ENCODE measurements at regions not wholly inside any gene's neighbourhood (a gene's known extent, or its start where the extent isn't known, plus 50 kb on each side); places are given as distances from the start of the nearest gene placed in this dataset.
"Not testable (repeated sequence)": the region's sequence is repeated elsewhere in the genome, so short reads cannot be mapped to it uniquely, and the experiment has no call there.

DNA sequence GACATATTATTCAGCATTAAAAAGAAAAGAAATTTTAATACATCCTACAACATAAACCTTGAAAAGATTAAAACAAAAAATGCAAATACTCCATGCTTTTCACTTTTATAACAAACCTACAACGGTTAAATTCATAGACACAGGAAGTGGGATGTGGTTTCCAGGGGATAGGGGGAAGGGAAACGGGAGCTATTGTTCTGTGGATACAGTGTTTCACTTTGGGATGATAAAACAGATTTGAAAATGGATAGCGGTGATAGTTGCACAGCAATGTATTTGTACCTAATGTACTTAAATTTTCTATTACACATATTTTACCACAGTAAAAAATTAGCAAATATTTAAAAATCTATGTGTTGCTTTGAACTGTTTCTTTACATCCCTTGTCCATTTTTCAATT is 368.0 kb downstream of the CDY2B start:
- H3K27ac ChIP-seq = not testable (repeated sequence)

- H3K27ac ChIP-seq = not testable (repeated sequence)
Observed at GRCh38 chrY:17511476-17511875, 368.5 kb downstream of the CDY2B start.

- not testable (repeated sequence) for H3K27ac ChIP-seq
Observed at GRCh38 chrY:17505834-17506233, 374.2 kb downstream of the CDY2B start.

- not testable (repeated sequence) for H3K27ac ChIP-seq
Observed at GRCh38 chrY:17484763-17485162, 395.3 kb downstream of the CDY2B start.

- not testable (repeated sequence) for H3K27ac ChIP-seq
Observed at GRCh38 chrY:17484157-17484556, 395.9 kb downstream of the CDY2B start.

GRCh38 chrY:17481389-17482022 is 398.5 kb downstream of the CDY2B start:
- H3K27ac ChIP-seq = not testable (repeated sequence)

DNA sequence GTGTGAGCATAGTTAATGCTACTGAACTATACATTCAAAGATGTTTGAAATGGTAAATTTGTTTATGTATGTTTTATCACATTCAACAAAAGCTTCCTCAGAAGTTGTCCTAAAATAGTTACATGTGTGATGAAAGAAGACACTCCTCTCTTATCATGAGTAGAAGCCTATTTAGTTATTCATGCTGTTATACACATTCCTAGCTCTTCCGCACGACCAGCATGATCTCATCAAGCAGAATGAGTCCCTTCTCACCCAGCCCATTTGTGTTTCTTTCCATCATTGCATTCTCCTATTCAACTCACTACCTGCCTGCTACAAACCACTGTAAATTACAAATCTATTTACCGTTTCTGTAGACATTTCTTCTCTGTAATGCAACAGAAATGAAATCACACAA is 408.0 kb downstream of the CDY2B start:
- not testable (repeated sequence) for H3K27ac ChIP-seq

DNA sequence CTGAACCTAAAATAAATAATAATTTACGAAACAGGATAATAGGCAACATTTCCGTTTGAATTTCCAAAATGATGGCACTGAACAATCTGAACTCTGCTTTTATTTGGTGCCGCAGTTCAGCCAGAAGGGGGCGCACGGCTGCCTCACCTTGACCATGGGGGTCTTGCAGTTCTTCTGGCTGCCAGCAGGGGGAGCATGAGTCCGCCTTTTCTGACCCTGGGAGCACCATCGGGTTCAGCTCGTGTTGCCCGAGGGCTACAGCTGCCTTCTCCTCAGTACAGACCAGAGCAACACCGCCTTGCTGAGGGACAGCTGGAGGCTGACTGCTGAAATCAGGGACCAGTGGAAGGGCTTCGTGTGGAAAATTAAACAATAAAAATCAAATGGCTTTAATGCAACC is 420.3 kb downstream of the CDY2B start:
- H3K27ac ChIP-seq = not testable (repeated sequence)

GRCh38 chrY:17430570-17431166 is 449.4 kb downstream of the CDY2B start:
- no peak overlapping the region for H3K27ac ChIP-seq
- TF ChIP-seq CTCF (conservative IDR thresholded peaks at IDR 0.05) = peak; percentile 73

GRCh38 chrY:17398336-17399072 is 481.5 kb downstream of the CDY2B start:
- no peak for TF ChIP-seq CTCF (conservative IDR thresholded peaks at IDR 0.05)
- H3K27ac ChIP-seq = no peak overlapping the region

DNA sequence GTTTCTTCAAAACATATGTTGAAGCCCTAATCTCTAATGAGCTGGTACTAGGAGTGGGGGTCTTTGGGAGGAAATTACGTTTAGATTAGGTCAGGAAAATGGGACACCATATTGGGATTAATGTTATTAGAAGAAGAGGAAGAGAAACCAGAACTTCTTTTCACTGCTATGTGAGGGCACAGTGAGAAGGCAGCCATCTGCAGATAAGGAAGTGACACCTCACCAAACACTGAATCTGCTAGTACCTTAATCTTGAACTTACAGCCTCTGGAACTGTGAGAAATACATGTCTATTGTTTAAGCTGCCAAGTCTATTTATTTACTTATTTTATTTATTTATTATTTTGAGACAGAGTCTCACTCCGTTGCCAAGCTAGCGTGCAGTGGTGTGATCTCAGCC is 482.4 kb downstream of the CDY2B start:
- no peak for TF ChIP-seq CTCF (conservative IDR thresholded peaks at IDR 0.05)
- H3K27ac ChIP-seq = no peak overlapping the region

GRCh38 chrY:17381431-17382070 is 498.5 kb downstream of the CDY2B start:
- TF ChIP-seq CTCF (conservative IDR thresholded peaks at IDR 0.05) = no peak
- no peak overlapping the region for H3K27ac ChIP-seq

All from VCaP (cell line).